ENCODE measurements at regions not wholly inside any gene's neighbourhood (a gene's known extent, or its start where the extent isn't known, plus 50 kb on each side); places are given as distances from the start of the nearest gene placed in this dataset.

DNA sequence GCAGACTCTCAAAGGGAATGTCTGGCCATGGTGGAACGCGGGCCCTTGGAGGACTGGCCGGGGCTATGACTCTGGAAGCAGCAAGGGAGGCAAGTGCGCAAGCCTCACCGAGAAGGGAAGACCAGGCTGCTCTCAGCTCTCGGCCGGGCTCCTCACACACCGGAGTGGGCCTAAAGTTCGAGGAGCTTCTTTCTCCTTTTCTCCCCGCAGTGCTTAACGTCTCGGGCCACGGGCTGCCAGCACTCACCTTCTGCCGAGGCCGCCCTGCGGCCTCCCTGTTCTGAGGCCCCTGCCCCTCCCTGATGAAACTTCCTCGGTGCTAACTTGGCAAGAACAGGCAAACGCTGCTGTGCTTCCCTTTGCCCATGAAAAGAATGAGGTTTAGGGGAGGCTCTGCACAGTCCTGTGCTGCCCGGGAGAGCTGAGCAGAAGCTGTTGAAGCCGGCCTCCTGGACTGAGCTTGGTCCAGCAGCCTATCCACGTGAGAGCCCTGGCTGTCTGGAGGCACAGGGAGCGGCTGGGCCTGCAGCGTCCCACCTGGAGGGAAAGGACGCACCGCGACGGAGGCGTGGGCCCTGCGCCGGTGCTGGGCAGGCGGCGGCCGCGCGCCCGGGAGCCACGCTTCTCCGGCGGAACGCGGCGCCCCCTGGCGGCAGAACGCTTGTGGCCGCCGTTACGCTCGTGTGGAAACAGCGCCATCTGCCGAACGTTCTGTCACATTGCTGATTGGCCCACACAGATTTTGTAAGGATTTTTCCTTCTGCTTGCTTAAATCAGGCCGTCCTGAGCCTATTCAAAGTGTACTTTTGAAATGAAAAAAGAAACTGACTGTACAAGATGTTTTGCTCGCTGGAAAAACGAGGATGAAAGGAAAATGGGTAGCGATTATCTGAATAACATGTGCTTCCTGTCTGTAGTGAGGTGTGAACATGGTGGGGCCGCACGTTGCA is 65.0 kb upstream of the TMEM45B start:
- no TSS peak for BruUV-seq (replicated peaks)
- in situ Hi-C loops (cut with MboI) (no loop called here), intact Hi-C loops (cut with micrococcal nuclease) (loop anchor here (1.0 to 2.0 kb wide), 4 partner anchors 56 to 866 kb away; no protein-coding TSS in a partner anchor)
- peak; percentile 99 for ATAC-seq
- H4K20me1 ChIP-seq (replicated peaks; ENCODE audit: control insufficient read depth, insufficient read depth, low read length), result no peaks in the 10 kb centered on the region
- WGBS (ENCODE audit: insufficient coverage, low coverage, missing lambda C conversion rate), result 15% methylated on average over 43 of the region's 57 CpGs
- no peak overlapping the region for H3K27ac ChIP-seq (ENCODE audit: extremely low read depth, low read depth, low read length)
- no peaks in the 10 kb centered on the region for H3K36me3 ChIP-seq (ENCODE audit: control insufficient read depth, insufficient read depth, low read length)
- H3K4me2 ChIP-seq (ENCODE audit: insufficient read depth, low read length), result peak overlapping the region; percentile 56; the same call in 1 of the 2 replicates
- FAIRE-seq, result peak; percentile 93
- H2AFZ ChIP-seq (ENCODE audit: low read depth, low read length), result peak overlapping the region; percentile 87
- peak; percentile 63 to 84 (median 74) for DNase-seq (ENCODE audit: extremely low read depth in 1 of 4, low spot score in 3 of 4)
- no peaks in the 10 kb centered on the region for H3K9me3 ChIP-seq (replicated peaks; ENCODE audit: control insufficient read depth, insufficient read depth, low read depth, low read length)
- peaks cover 6 to 8% of the 10 kb centered on the region in 2 experiments; a peak in 3 of 5 replicates for H3K27me3 ChIP-seq (ENCODE audit: control insufficient read depth in 2 of 2, insufficient read depth in 2 of 2, low read length in 2 of 2)
- ChIA-PET CTCF (ENCODE audit: low intra/inter-chr PET ratio) (interaction anchor here (0.6 to 5.1 kb wide), 9 partner anchors 14 to 866 kb away, joined by 3 to 58 read pairs (median 3); no protein-coding TSS in a partner anchor), POLR2A (interaction anchor here (0.8 kb wide), 1 partner anchor 14 kb away, joined by 4 read pairs; no protein-coding TSS in a partner anchor)
- H3K9ac ChIP-seq (ENCODE audit: insufficient read depth in 1 of 2, low read depth in 2 of 2, low read length in 2 of 2), result peak overlapping the region in 1 of 2 experiments; percentile 85; a peak in 2 of 4 replicates
- no peaks in the 10 kb centered on the region for H3K79me2 ChIP-seq (ENCODE audit: control insufficient read depth, insufficient read depth, low read length)
- H3K4me3 ChIP-seq, result no peak overlapping the region
- H3K9me1 ChIP-seq (ENCODE audit: control insufficient read depth, insufficient read depth, low read length), result no peaks in the 10 kb centered on the region
- H3K4me1 ChIP-seq (replicated peaks in 1 of 2; ENCODE audit: control insufficient read depth in 2 of 2, insufficient read depth in 2 of 2, low read length in 2 of 2), result peaks cover 0 to 6% of the 10 kb centered on the region in 2 experiments; a peak in 2 of 5 replicates
- TF ChIP-seq MYC (IDR thresholded peaks at IDR 0.05; ENCODE audit: low read depth, low read length), result peak; percentile 75
- TF ChIP-seq MYC (CRISPR knock-in tag; IDR thresholded peaks at IDR 0.05; ENCODE audit: borderline replicate concordance, low read depth), result no peak
- no peak for TF ChIP-seq POLR2A (conservative IDR thresholded peaks at IDR 0.05)
- no peak for TF ChIP-seq ZC3H11A (IDR thresholded peaks at IDR 0.05; ENCODE audit: low read depth, low read length)
- TF ChIP-seq PREB (CRISPR knock-in tag; IDR thresholded peaks at IDR 0.05), result peak; percentile 77; the same call in 1 of the 2 replicates
- no peak for TF ChIP-seq ATF1 (CRISPR knock-in tag; IDR thresholded peaks at IDR 0.05)
- no peak for TF ChIP-seq ATF1 (tag; IDR thresholded peaks at IDR 0.05)
- no peak for TF ChIP-seq RBM25 (IDR thresholded peaks at IDR 0.05; ENCODE audit: low read depth, low read length, severe bottlenecking)
- no peak for TF ChIP-seq KDM4B (IDR thresholded peaks at IDR 0.05; ENCODE audit: borderline replicate concordance in 2 of 2, low read depth in 1 of 2)
- TF ChIP-seq RBM39 (optimal IDR thresholded peaks at IDR 0.05; ENCODE audit: low read depth, low read length), result no peak
- no peak for TF ChIP-seq MCM7 (IDR thresholded peaks at IDR 0.05)
- TF ChIP-seq, protein P1, sequence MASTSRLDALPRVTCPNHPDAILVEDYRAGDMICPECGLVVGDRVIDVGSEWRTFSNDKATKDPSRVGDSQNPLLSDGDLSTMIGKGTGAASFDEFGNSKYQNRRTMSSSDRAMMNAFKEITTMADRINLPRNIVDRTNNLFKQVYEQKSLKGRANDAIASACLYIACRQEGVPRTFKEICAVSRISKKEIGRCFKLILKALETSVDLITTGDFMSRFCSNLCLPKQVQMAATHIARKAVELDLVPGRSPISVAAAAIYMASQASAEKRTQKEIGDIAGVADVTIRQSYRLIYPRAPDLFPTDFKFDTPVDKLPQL (IDR thresholded peaks at IDR 0.05; ENCODE audit: extremely low read depth, insufficient read length), result no peak
- TF ChIP-seq, protein P2, sequence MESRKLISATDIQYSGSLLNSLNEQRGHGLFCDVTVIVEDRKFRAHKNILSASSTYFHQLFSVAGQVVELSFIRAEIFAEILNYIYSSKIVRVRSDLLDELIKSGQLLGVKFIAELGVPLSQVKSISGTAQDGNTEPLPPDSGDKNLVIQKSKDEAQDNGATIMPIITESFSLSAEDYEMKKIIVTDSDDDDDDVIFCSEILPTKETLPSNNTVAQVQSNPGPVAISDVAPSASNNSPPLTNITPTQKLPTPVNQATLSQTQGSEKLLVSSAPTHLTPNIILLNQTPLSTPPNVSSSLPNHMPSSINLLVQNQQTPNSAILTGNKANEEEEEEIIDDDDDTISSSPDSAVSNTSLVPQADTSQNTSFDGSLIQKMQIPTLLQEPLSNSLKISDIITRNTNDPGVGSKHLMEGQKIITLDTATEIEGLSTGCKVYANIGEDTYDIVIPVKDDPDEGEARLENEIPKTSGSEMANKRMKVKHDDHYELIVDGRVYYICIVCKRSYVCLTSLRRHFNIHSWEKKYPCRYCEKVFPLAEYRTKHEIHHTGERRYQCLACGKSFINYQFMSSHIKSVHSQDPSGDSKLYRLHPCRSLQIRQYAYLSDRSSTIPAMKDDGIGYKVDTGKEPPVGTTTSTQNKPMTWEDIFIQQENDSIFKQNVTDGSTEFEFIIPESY (CRISPR knock-in tag; IDR thresholded peaks at IDR 0.05), result peak; percentile 77; the same call in 1 of the 2 replicates
- no peak for TF ChIP-seq TCF7L2 (IDR thresholded peaks at IDR 0.05; ENCODE audit: low read depth, low read length)
- no peak for TF ChIP-seq ZNF395 (CRISPR knock-in tag; IDR thresholded peaks at IDR 0.05)

Data from K562 (cell line).